NOMO-1 treated with dmso at 0.1 percent for 144 hours (cell line): ENCODE measurements at regions not wholly inside any gene's neighbourhood (a gene's known extent, or its start where the extent isn't known, plus 50 kb on each side); places are given as distances from the start of the nearest gene placed in this dataset.

Experiments
- DNase-seq: peaks from one replicate; lab custom pipeline; 2025; ENCODE audit not compliant: unreplicated experiment; lab: John Stamatoyannopoulos, UW

- no peak for DNase-seq
Observed at GRCh38 chr3:187618722-187619121, 51.5 kb downstream of the SST start.

GRCh38 chr3:187617213-187617612 lies 53.0 kb downstream of the SST start:
- no peak for DNase-seq

GRCh38 chr3:187616307-187616972 lies 53.8 kb downstream of the SST start:
- DNase-seq, result peak; percentile 62

GRCh38 chr3:187615630-187616029 lies 54.6 kb downstream of the SST start:
- DNase-seq, result no peak

GRCh38 chr3:187612656-187613055 lies 57.5 kb downstream of the SST start:
- DNase-seq, result no peak

GRCh38 chr3:187610981-187611511 lies 59.1 kb downstream of the SST start:
- no peak for DNase-seq

GRCh38 chr3:187594272-187594671 lies 75.9 kb downstream of the SST start:
- DNase-seq, result no peak

- DNase-seq, result no peak
Observed at GRCh38 chr3:187593451-187593850, 76.7 kb downstream of the SST start.

GRCh38 chr3:187590861-187591576 lies 79.2 kb downstream of the SST start:
- no peak for DNase-seq

GRCh38 chr3:187587076-187587475 lies 83.1 kb downstream of the SST start:
- DNase-seq, result no peak

- no peak for DNase-seq
Observed at GRCh38 chr3:187586226-187586625, 84.0 kb downstream of the SST start.

GRCh38 chr3:187572441-187572840 lies 97.8 kb downstream of the SST start:
- DNase-seq, result no peak

- DNase-seq, result no peak
Observed at GRCh38 chr3:187571701-187572100, 98.5 kb downstream of the SST start.

GRCh38 chr3:187570776-187571175 lies 99.4 kb downstream of the SST start:
- no peak for DNase-seq

GRCh38 chr3:187568171-187568570 lies 102.0 kb downstream of the SST start:
- DNase-seq, result no peak

- no peak for DNase-seq
Observed at GRCh38 chr3:187567661-187568121, 102.5 kb downstream of the SST start.

- no peak for DNase-seq
Observed at GRCh38 chr3:187567021-187567420, 103.2 kb downstream of the SST start.

- peak; percentile 5 for DNase-seq
Observed at GRCh38 chr3:187565701-187566100, 104.5 kb downstream of the SST start.

GRCh38 chr3:187558990-187559389 lies 111.2 kb downstream of the SST start:
- DNase-seq, result no peak

GRCh38 chr3:187551416-187551815 lies 118.8 kb downstream of the SST start:
- no peak for DNase-seq

GRCh38 chr3:187550446-187550845 lies 119.7 kb downstream of the SST start:
- DNase-seq, result no peak

- DNase-seq, result no peak
Observed at GRCh38 chr3:187545366-187545765, 124.8 kb downstream of the SST start.
